ENCODE measurements at regions not wholly inside any gene's neighbourhood (a gene's known extent, or its start where the extent isn't known, plus 50 kb on each side); places are given as distances from the start of the nearest gene placed in this dataset.

DNA sequence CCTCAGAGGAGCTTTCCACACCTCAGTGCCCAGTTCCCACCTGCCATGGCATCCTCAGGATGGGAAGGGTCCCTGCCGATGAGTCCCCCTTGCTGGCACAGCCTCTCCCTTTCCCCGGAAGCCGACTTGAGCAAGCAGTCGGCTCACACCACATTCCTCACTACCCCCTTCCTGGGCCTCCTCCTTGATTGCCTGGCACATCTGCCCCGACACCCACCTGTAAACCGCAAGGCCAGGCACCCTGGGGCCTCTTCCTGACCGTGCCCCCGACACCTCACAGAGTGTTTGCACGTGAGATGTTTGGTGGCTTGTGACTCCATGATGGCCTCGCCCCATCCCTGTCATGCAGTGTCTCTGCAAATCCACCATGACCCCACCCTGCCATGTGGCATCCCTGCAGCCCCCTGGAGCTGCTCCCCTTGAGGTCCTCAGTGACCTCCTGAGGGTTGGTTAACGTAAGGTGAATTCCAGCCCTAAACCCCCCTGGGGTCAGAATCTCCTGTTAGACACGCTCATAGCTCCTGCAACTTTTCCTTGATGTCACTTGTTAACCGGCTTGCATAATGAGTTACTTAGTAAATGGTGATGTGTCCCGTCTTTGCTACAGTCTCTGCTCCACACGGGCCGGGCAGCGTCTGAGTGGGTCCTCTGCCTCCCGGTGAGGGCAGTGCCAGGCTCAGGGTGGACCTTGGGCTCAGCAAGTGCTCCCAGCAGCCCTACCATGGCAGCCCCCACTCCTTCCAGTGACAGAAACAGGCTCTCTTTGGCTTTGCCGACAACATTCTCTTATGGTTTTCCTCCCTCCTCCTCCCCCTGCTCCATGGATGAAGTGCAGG, 115.9 kb upstream of the FRMD1 start:
- ChIA-PET CTCF (ENCODE audit: unreplicated experiment) (interaction anchor here (0.6 kb wide), 2 partner anchors 33 to 63 kb away, joined by 3 to 4 read pairs; no protein-coding TSS in a partner anchor), POLR2A (interaction anchor here (0.6 kb wide), 1 partner anchor 335 kb away, joined by 7 read pairs; no protein-coding TSS in a partner anchor)
- H3K4me1 ChIP-seq (ENCODE audit: insufficient read depth, low read length, poor library complexity, severe bottlenecking), result no peaks in the 10 kb centered on the region
- no peaks in the 10 kb centered on the region for H3K36me3 ChIP-seq (ENCODE audit: insufficient read depth, low read length)
- no peak for DNase-seq (ENCODE audit: low spot score)
- no peaks in the 10 kb centered on the region for H3K9me3 ChIP-seq (ENCODE audit: low read length)
- intact Hi-C loops (cut with micrococcal nuclease; ENCODE audit: unreplicated experiment), result no loop called here
- H3K79me2 ChIP-seq (ENCODE audit: insufficient read depth, low read depth, low read length), result no peaks in the 10 kb centered on the region
- H3K4me3 ChIP-seq (ENCODE audit: low read depth, low read length, poor library complexity, severe bottlenecking), result no peak overlapping the region
- no peaks in the 10 kb centered on the region for H4K20me1 ChIP-seq (ENCODE audit: insufficient read depth, low read length)
- no peak for TF ChIP-seq EZH2phosphoT487 (IDR thresholded peaks at IDR 0.05; ENCODE audit: borderline replicate concordance, low read depth, low read length)
- TF ChIP-seq, protein P1, sequence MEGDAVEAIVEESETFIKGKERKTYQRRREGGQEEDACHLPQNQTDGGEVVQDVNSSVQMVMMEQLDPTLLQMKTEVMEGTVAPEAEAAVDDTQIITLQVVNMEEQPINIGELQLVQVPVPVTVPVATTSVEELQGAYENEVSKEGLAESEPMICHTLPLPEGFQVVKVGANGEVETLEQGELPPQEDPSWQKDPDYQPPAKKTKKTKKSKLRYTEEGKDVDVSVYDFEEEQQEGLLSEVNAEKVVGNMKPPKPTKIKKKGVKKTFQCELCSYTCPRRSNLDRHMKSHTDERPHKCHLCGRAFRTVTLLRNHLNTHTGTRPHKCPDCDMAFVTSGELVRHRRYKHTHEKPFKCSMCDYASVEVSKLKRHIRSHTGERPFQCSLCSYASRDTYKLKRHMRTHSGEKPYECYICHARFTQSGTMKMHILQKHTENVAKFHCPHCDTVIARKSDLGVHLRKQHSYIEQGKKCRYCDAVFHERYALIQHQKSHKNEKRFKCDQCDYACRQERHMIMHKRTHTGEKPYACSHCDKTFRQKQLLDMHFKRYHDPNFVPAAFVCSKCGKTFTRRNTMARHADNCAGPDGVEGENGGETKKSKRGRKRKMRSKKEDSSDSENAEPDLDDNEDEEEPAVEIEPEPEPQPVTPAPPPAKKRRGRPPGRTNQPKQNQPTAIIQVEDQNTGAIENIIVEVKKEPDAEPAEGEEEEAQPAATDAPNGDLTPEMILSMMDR (conservative IDR thresholded peaks at IDR 0.05; ENCODE audit: low read length), result no peak
- H2AFZ ChIP-seq (ENCODE audit: low read length), result no peak overlapping the region
- H3K27ac ChIP-seq (ENCODE audit: low read depth, low read length, poor library complexity, severe bottlenecking), result no peak overlapping the region
- no peak overlapping the region for H3K4me2 ChIP-seq (ENCODE audit: low read length)
- no peaks in the 10 kb centered on the region for H3K9me2 ChIP-seq (ENCODE audit: insufficient read depth, low read length)
- BruUV-seq (replicated peaks), result no TSS peak

DNA sequence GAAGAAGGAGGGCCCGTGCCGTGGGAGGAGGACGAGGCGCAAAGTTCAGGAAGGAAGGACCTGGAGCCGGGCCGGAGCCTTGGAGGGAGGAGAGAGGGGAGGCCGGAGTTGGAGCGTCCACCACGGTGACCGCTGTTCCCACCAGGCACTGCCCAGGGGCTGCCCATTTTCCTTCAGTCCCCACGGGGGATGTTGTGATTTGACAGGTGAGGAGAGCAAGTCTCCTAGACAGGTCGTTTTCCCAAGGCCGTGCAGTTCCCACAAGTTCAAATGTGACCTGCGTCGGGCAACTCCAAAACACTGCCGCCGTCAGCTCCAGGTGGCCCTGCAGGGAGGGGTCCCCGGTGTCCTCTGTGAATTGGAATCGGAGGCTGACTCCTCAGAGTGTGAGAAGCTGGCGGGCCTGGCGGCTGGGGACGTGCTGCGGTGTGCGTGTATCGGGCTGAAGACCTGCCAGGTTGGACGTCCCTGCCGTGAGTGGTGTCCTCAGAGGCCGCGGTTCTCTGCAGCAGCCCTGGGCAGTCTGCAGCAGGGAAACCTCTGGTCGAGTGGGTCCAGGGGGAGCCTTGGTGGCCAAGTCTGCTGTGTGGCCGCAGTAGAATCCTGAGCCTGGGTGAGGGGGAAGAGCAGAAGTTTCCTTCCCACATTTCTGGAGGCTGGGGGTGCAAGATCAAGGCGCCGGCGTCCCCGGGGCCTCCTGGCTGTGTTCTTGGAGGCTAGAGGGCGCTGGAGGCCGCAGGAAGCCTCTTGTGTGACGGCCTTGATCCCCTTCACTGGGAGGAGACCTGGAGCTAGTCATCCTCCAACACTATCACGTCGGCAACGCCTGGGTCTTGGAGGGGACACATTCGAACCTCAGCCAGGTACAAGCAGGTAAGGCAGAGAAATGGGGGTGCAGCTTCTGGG, 115.1 kb upstream of the FRMD1 start:
- no TSS peak for BruUV-seq (replicated peaks)
- CTCF ChIA-PET (ENCODE audit: unreplicated experiment), result interaction anchor here (0.6 kb wide), 1 partner anchor 64 kb away, joined by 4 read pairs; no protein-coding TSS in a partner anchor
- peak; percentile 1 for DNase-seq (ENCODE audit: low spot score)

More for the DNA sequence above, 115.1 kb upstream of the FRMD1 start:
- no peak for TF ChIP-seq EZH2phosphoT487 (IDR thresholded peaks at IDR 0.05; ENCODE audit: borderline replicate concordance, low read depth, low read length)
- TF ChIP-seq, protein P1 (conservative IDR thresholded peaks at IDR 0.05; ENCODE audit: low read length), result 0 out of 2 replicates have a peak, but pooled peaks have one; percentile 19
- Histone ChIP-seq H3K79me2 (ENCODE audit: insufficient read depth, low read depth, low read length) (no peaks in the 10 kb centered on the region), H3K36me3 (ENCODE audit: insufficient read depth, low read length) (no peaks in the 10 kb centered on the region), H3K9me3 (ENCODE audit: low read length) (no peaks in the 10 kb centered on the region), H3K27ac (ENCODE audit: low read depth, low read length, poor library complexity, severe bottlenecking) (no peak overlapping the region), H3K4me2 (ENCODE audit: low read length) (no peak overlapping the region), H3K9me2 (ENCODE audit: insufficient read depth, low read length) (no peaks in the 10 kb centered on the region), H3K4me1 (ENCODE audit: insufficient read depth, low read length, poor library complexity, severe bottlenecking) (no peaks in the 10 kb centered on the region), H4K20me1 (ENCODE audit: insufficient read depth, low read length) (no peaks in the 10 kb centered on the region), H3K4me3 (ENCODE audit: low read depth, low read length, poor library complexity, severe bottlenecking) (no peak overlapping the region), H2AFZ (ENCODE audit: low read length) (no peak overlapping the region)
- POLR2A ChIA-PET, result interaction anchor here (0.5 to 0.6 kb wide), 2 partner anchors 334 to 1567 kb away, joined by 4 to 7 read pairs; no protein-coding TSS in a partner anchor
- intact Hi-C loops (cut with micrococcal nuclease; ENCODE audit: unreplicated experiment), result no loop called here
